MM.1S (cell line): ENCODE measurements at regions not wholly inside any gene's neighbourhood (a gene's known extent, or its start where the extent isn't known, plus 50 kb on each side); places are given as distances from the start of the nearest gene placed in this dataset.

Experiments
- DNase-seq: peaks from one replicate; pipeline ENCODE4 v3.0.0-alpha.2; 2015
- H2AFZ ChIP-seq: fragments of 300-600 bp; sonication (generic); 2 replicates; pipeline ENCODE4 v1.6.0; 2016; ENCODE audit warnings: antibody characterized with exemption, low read length
- H3F3A ChIP-seq: fragments of 300-600 bp; sonication (generic); 2 replicates; pipeline ENCODE4 v1.6.1; 2016; ENCODE audit warnings: mild to moderate bottlenecking, antibody characterized with exemption, low read length, moderate library complexity, mixed read lengths; ENCODE audit not compliant: insufficient read depth
- H3K27ac ChIP-seq: fragments of 300-600 bp; sonication (generic); 2 replicates; pipeline ENCODE4 v1.5.1; 2016; ENCODE audit warnings: mild to moderate bottlenecking, low read length
- H3K27me3 ChIP-seq: fragments of 300-600 bp; sonication (generic); replicated peaks from 2 replicates; pipeline ENCODE4 v1.6.0; 2016; ENCODE audit warnings: low read length; ENCODE audit not compliant: insufficient read depth
- H3K36me3 ChIP-seq: fragments of 300-600 bp; sonication (generic); replicated peaks from 2 replicates; pipeline ENCODE4 v1.6.1; 2016; ENCODE audit warnings: mild to moderate bottlenecking, low read length, mixed read lengths; ENCODE audit not compliant: insufficient read depth
- H3K4me1 ChIP-seq: fragments of 300-600 bp; sonication (generic); 2 replicates; pipeline ENCODE4 v1.6.1; 2016; ENCODE audit warnings: low read length, mixed read lengths
- H3K4me2 ChIP-seq: fragments of 300-600 bp; sonication (generic); 2 replicates; pipeline ENCODE4 v1.6.0; 2016; ENCODE audit warnings: low read depth, low read length
- H3K4me3 ChIP-seq: fragments of 300-600 bp; sonication (generic); 2 replicates; pipeline ENCODE4 v1.5.1; 2016; ENCODE audit warnings: low read length, mixed read lengths
- H3K79me2 ChIP-seq: fragments of 300-600 bp; sonication (generic); 2 replicates; pipeline ENCODE4 v1.6.1; 2016; ENCODE audit warnings: mixed run types, low read length, mixed read lengths
- H3K9ac ChIP-seq: fragments of 300-600 bp; sonication (generic); 2 replicates; pipeline ENCODE4 v1.6.1; 2016; ENCODE audit warnings: low read length, mixed read lengths
- H3K9me2 ChIP-seq: fragments of 300-600 bp; sonication (generic); replicated peaks from 2 replicates; pipeline ENCODE4 v1.6.1; 2016; ENCODE audit warnings: mild to moderate bottlenecking, low read length, mixed read lengths; ENCODE audit not compliant: insufficient read depth
- H3K9me3 ChIP-seq: fragments of 300-600 bp; sonication (generic); replicated peaks from 2 replicates; pipeline ENCODE4 v1.6.1; 2016; ENCODE audit warnings: mild to moderate bottlenecking, low read length, mixed read lengths; ENCODE audit not compliant: insufficient read depth
- H4K20me1 ChIP-seq: fragments of 300-600 bp; sonication (generic); 2 replicates; pipeline ENCODE4 v1.6.1; 2016; ENCODE audit warnings: mild to moderate bottlenecking, low read length, moderate library complexity, mixed read lengths; ENCODE audit not compliant: insufficient read depth
- EZH2 ChIP-seq: fragments of 300-600 bp; sonication (generic); optimal IDR thresholded peaks from 2 replicates; pipeline ENCODE3; 2017; ENCODE audit warnings: low read depth, mild to moderate bottlenecking, antibody characterized with exemption, low read length, mixed read lengths
- EZH2phosphoT487 ChIP-seq: fragments of 300-600 bp; sonication (generic); IDR thresholded peaks from 2 replicates; pipeline ENCODE4 v1.6.1; 2018; ENCODE audit warnings: antibody characterized with exemption, low read length
- TF ChIP-seq, protein P1 (sequence below): fragments of 300-600 bp; sonication (generic); IDR thresholded peaks from 2 replicates; pipeline ENCODE4 v1.5.1; 2016; ENCODE audit warnings: antibody characterized with exemption, low read length, mixed read lengths

DNA sequence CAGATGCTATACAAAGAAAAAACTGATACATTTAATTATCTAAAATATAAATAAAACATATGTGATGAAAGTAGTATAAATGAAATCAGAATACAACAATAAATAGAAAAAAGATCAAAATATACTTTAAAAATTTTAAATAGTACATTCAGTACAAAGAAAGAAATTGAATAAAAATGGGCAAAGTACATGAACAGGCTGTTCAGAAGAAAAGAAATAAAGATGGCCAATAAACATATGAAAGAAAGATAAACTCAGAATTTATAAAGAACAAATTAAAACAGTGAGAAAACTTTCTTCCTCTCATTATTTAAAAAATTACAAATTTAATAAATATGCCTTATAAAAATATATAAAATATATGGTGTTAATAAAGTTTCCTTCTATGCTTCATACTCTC lies 50.5 kb upstream of the AMOTL1 start:
- TF ChIP-seq EZH2 (no peak), EZH2phosphoT487 (no peak)
- TF ChIP-seq, protein P1, sequence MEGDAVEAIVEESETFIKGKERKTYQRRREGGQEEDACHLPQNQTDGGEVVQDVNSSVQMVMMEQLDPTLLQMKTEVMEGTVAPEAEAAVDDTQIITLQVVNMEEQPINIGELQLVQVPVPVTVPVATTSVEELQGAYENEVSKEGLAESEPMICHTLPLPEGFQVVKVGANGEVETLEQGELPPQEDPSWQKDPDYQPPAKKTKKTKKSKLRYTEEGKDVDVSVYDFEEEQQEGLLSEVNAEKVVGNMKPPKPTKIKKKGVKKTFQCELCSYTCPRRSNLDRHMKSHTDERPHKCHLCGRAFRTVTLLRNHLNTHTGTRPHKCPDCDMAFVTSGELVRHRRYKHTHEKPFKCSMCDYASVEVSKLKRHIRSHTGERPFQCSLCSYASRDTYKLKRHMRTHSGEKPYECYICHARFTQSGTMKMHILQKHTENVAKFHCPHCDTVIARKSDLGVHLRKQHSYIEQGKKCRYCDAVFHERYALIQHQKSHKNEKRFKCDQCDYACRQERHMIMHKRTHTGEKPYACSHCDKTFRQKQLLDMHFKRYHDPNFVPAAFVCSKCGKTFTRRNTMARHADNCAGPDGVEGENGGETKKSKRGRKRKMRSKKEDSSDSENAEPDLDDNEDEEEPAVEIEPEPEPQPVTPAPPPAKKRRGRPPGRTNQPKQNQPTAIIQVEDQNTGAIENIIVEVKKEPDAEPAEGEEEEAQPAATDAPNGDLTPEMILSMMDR, result no peak

More for the DNA sequence above, 50.5 kb upstream of the AMOTL1 start:
- Histone ChIP-seq H3K4me2 (no peak overlapping the region), H3K27ac (no peak overlapping the region), H3F3A (no peaks in the 10 kb centered on the region), H3K4me1 (no peaks in the 10 kb centered on the region), H3K27me3 (no peaks in the 10 kb centered on the region), H3K36me3 (no peaks in the 10 kb centered on the region), H3K9ac (no peak overlapping the region), H3K9me3 (no peaks in the 10 kb centered on the region), H3K4me3 (no peak overlapping the region), H2AFZ (no peak overlapping the region), H3K9me2 (no peaks in the 10 kb centered on the region), H4K20me1 (no peaks in the 10 kb centered on the region), H3K79me2 (no peaks in the 10 kb centered on the region)
- no peak for DNase-seq
